GM10248 (cell line): ENCODE measurements at regions not wholly inside any gene's neighbourhood (a gene's known extent, or its start where the extent isn't known, plus 50 kb on each side); places are given as distances from the start of the nearest gene placed in this dataset.
"Not testable (repeated sequence)": the region's sequence is repeated elsewhere in the genome, so short reads cannot be mapped to it uniquely, and the experiment has no call there.

ENCODE experiments used
- CTCF ChIA-PET: fragments of 300-600 bp; sonication (Branson Sonifier 250); formaldehyde crosslinking; extraction: SDS; loops from one replicate; lab custom pipeline; 2021; ENCODE audit warnings: antibody characterized with exemption; lab: Yijun Ruan, JAX
- POLR2A ChIA-PET: fragments of 350-650 bp; sonication (Branson Sonifier 250); formaldehyde crosslinking; extraction: SDS; loops from one replicate; lab custom pipeline; 2020; ENCODE audit warnings: antibody characterized with exemption; lab: Yijun Ruan, JAX
- DNase-seq: peaks from one replicate; pipeline ENCODE4 v3.0.0; 2012; ENCODE audit errors: extremely low spot score
- CTCF ChIP-seq: IDR thresholded peaks from 2 replicates; pipeline ENCODE4 v1.5.1; 2012; ENCODE audit warnings: mild to moderate bottlenecking, low read depth; ENCODE audit errors: extremely low read depth, missing control alignments, control extremely low read depth

GRCh38 chr5:26427281-26427680 lies 611.1 kb downstream of the CDH9 start:
- DNase-seq: no peak
- CTCF ChIA-PET: no interaction called here
- no peak for TF ChIP-seq CTCF
- POLR2A ChIA-PET: no interaction called here

GRCh38 chr5:26419987-26420386 lies 618.4 kb downstream of the CDH9 start:
- DNase-seq: no peak
- no peak for TF ChIP-seq CTCF
- ChIA-PET CTCF (no interaction called here), POLR2A (no interaction called here)

- ChIA-PET POLR2A (no interaction called here), CTCF (no interaction called here)
- no peak for TF ChIP-seq CTCF
- no peak for DNase-seq
Observed at GRCh38 chr5:26416911-26417310, 621.5 kb downstream of the CDH9 start.

GRCh38 chr5:26415987-26416779 lies 622.2 kb downstream of the CDH9 start:
- TF ChIP-seq CTCF: no peak
- CTCF ChIA-PET: no interaction called here
- POLR2A ChIA-PET: no interaction called here
- no peak for DNase-seq

- no peak for TF ChIP-seq CTCF
- ChIA-PET POLR2A (no interaction called here), CTCF (no interaction called here)
- DNase-seq: no peak
Observed at GRCh38 chr5:26390608-26391007, 647.8 kb downstream of the CDH9 start.

- DNase-seq: no peak
- CTCF ChIA-PET: no interaction called here
- POLR2A ChIA-PET: no interaction called here
- no peak for TF ChIP-seq CTCF
Observed at GRCh38 chr5:26388976-26389375, 649.4 kb downstream of the CDH9 start.

GRCh38 chr5:26386532-26386931 lies 651.9 kb downstream of the CDH9 start:
- no peak for TF ChIP-seq CTCF
- POLR2A ChIA-PET: no interaction called here
- CTCF ChIA-PET: no interaction called here
- no peak for DNase-seq

- CTCF ChIA-PET, POLR2A ChIA-PET, DNase-seq: not testable (repeated sequence)
Observed at GRCh38 chr5:26364624-26365023, 673.8 kb downstream of the CDH9 start.
